ENCODE measurements at regions not wholly inside any gene's neighbourhood (a gene's known extent, or its start where the extent isn't known, plus 50 kb on each side); places are given as distances from the start of the nearest gene placed in this dataset.

- TF ChIP-seq TCF12 (IDR thresholded peaks at IDR 0.05; ENCODE audit: low read depth, low read length) (no peak), RFX5 (IDR thresholded peaks at IDR 0.05; ENCODE audit: low read depth, low read length) (no peak)
These were observed 804.5 kb downstream of the C4orf33 start for GRCh38 chr4:129900430-129900953.

Measured in GM12878 (cell line).